ENCODE measurements at regions not wholly inside any gene's neighbourhood (a gene's known extent, or its start where the extent isn't known, plus 50 kb on each side); places are given as distances from the start of the nearest gene placed in this dataset.
A peak's percentile ranks its signal among the peaks of the same experiment; 100 is the strongest.

DNA sequence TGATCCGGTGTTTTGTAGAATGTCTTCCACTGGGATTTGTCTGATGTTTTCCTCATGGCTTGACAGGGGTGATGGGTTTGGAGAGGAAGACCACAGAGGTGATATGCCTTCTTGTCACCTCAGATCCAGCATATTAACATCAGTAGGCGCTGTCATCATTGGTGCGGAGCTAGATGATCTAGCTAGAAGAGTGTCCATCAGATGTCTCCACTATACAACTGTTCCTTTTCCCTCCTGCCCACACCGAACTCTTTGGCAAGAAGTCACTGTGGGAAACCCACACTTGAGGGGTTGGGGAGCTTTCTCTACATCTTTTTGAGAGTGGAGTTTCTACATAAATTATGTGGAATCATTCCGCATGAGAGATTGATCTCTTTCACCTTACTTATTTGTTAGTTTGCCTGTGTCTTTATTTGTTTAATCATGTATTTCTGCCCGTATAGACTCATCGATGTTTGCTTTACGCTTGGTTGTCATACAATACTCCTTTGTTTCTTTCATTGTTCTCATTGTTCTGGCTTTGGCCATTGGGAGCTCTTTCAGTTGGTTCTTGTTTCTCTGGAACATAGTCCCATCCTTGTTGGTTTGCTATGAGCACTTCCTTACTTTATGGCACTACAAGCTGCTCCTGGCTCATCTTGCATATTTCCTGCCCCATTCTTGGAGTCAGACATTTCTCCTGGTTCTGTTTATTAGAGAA, 1420.3 kb downstream of the BRD1 start:
- TF ChIP-seq, protein P1, sequence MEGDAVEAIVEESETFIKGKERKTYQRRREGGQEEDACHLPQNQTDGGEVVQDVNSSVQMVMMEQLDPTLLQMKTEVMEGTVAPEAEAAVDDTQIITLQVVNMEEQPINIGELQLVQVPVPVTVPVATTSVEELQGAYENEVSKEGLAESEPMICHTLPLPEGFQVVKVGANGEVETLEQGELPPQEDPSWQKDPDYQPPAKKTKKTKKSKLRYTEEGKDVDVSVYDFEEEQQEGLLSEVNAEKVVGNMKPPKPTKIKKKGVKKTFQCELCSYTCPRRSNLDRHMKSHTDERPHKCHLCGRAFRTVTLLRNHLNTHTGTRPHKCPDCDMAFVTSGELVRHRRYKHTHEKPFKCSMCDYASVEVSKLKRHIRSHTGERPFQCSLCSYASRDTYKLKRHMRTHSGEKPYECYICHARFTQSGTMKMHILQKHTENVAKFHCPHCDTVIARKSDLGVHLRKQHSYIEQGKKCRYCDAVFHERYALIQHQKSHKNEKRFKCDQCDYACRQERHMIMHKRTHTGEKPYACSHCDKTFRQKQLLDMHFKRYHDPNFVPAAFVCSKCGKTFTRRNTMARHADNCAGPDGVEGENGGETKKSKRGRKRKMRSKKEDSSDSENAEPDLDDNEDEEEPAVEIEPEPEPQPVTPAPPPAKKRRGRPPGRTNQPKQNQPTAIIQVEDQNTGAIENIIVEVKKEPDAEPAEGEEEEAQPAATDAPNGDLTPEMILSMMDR (IDR thresholded peaks at IDR 0.05), result no peak
- no peak for TF ChIP-seq POLR2AphosphoS5 (IDR thresholded peaks at IDR 0.05)
- no peak for TF ChIP-seq POLR2A (IDR thresholded peaks at IDR 0.05)
- TF ChIP-seq EP300 (IDR thresholded peaks at IDR 0.05), result no peak
- Histone ChIP-seq H3K27ac (no peak overlapping the region), H3K9me3 (peaks cover 0 to 14% (median 3%) of the 10 kb centered on the region in 4 donors), H3K27me3 (peaks cover 0 to 30% (median 0%) of the 10 kb centered on the region in 3 donors), H3K36me3 (no peaks in the 10 kb centered on the region), H3K4me1 (no peaks in the 10 kb centered on the region), H3K4me3 (no peak overlapping the region)
- intact Hi-C loops (cut with DNase I; ENCODE audit: low total_unique reads), result no loop called here
- no peak for DNase-seq
- WGBS, 5 donors, result 81 to 89% (median 88%) methylated on average over 8 of the region's 8 CpGs

DNA sequence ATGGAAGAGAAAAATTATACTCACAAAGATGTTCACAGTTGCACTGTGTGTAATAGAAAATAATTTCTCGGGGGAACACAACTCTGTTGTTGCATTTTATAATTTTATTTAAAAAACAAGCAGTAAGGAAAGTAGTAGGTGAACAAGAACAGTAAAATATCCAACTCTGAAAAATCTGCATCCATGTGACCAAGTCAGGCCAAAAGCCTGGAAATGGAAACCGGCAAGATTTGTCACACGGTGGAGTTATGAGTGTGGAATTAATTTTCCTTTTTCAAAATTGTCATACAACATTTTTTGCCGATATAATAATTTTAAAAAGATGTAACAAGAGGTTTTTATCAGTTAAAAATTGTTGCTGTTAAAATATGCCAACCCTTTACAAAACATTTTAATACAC, 1421.5 kb downstream of the BRD1 start:
- H3K36me3 ChIP-seq, result no peaks in the 10 kb centered on the region

DNA sequence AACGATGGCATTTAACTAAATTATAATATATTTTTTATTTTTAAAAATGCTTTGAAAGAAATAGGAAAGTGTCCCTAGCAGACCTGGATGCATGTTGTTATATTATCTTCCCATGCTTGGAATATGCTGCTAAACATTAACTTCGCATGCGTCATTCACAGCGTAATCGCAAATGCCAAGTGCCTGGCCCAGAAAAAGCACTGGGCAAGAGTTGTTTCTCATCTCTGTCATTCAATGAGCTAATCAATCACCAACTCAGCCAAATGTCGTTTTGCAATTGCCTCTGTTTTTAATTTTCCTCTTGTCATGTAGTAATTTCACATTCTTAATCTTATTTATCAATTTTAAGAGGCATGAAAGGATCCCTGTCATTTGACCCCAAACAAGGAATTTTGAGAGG, 1421.9 kb downstream of the BRD1 start:
- 41 to 61% (median 54%) methylated on average over 6 of the region's 6 CpGs for WGBS, 5 donors
- peak in 1 of 2 donors; percentile 43 for DNase-seq
- no peak for TF ChIP-seq POLR2A (IDR thresholded peaks at IDR 0.05)
- TF ChIP-seq EP300 (IDR thresholded peaks at IDR 0.05), result no peak
- TF ChIP-seq POLR2AphosphoS5 (IDR thresholded peaks at IDR 0.05), result no peak
- TF ChIP-seq, protein P1 (IDR thresholded peaks at IDR 0.05), result no peak

More for the DNA sequence above, 1421.5 kb downstream of the BRD1 start:
- Histone ChIP-seq H3K4me3 (no peak overlapping the region), H3K9me3 (peaks cover 0 to 14% (median 3%) of the 10 kb centered on the region in 4 donors), H3K27ac (no peak overlapping the region), H3K27me3 (peaks cover 0 to 23% (median 0%) of the 10 kb centered on the region in 3 donors), H3K4me1 (no peaks in the 10 kb centered on the region)
- WGBS, 5 donors, result 82 to 87% (median 85%) methylated on average over 4 of the region's 4 CpGs
- intact Hi-C loops (cut with DNase I; ENCODE audit: low total_unique reads), result no loop called here
- TF ChIP-seq EP300 (IDR thresholded peaks at IDR 0.05), result no peak
- DNase-seq, result no peak

DNA sequence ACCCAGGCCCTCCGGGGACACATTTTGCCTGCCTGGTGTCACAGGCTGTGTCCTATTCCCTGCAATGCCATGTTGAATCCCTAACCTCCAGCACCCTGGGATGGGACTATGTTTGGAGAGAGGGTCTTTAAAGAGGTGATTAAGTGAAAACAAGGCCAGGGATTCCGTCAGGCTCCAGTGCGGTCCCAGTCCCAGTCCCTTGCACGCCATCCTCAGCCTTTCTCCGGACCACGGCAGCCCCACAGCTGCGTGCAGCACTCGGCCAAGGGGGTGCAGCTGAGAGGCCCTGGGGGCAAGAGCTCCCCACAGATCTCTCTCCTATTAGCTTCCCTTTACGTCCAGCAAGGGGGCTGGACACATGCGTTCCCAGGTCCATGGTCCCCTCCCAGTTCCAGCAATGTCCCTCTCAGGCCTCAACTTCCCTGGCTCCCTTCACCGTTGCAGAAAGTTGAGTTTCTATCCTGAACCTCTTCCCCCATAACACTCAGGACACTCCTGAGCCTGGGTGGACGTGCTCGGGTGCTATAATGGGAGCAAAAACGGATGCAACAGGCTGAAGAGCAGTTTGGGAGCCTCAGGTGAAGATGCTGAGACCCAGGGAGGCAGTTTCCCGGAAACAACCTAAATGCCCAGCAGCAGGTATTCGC, 1422.7 kb downstream of the BRD1 start:
- peaks cover 0 to 14% (median 3%) of the 10 kb centered on the region in 4 donors for H3K9me3 ChIP-seq
- peaks cover 0 to 23% (median 0%) of the 10 kb centered on the region in 3 donors for H3K27me3 ChIP-seq
- H3K36me3 ChIP-seq, result no peaks in the 10 kb centered on the region
- WGBS, 5 donors, result 65 to 80% (median 73%) methylated on average over 16 of the region's 16 CpGs
- H3K4me3 ChIP-seq, result no peak overlapping the region
- H3K27ac ChIP-seq, result no peak overlapping the region
- intact Hi-C loops (cut with DNase I; ENCODE audit: low total_unique reads), result no loop called here
- TF ChIP-seq, protein P1 (IDR thresholded peaks at IDR 0.05), result no peak
- no peak for TF ChIP-seq POLR2AphosphoS5 (IDR thresholded peaks at IDR 0.05)
- no peak for TF ChIP-seq EP300 (IDR thresholded peaks at IDR 0.05)
- TF ChIP-seq POLR2A (IDR thresholded peaks at IDR 0.05), result no peak
- no peak for DNase-seq
- H3K4me1 ChIP-seq, result no peaks in the 10 kb centered on the region

More for the DNA sequence above, 1421.9 kb downstream of the BRD1 start:
- Histone ChIP-seq H3K27me3 (peaks cover 0 to 21% (median 0%) of the 10 kb centered on the region in 3 donors), H3K27ac (no peak overlapping the region), H3K9me3 (peaks cover 0 to 14% (median 3%) of the 10 kb centered on the region in 4 donors), H3K4me1 (no peaks in the 10 kb centered on the region), H3K36me3 (no peaks in the 10 kb centered on the region), H3K4me3 (no peak overlapping the region)
- intact Hi-C loops (cut with DNase I; ENCODE audit: low total_unique reads), result no loop called here
